Large intestine (tissue), 3 donors: ENCODE measurements at regions not wholly inside any gene's neighbourhood (a gene's known extent, or its start where the extent isn't known, plus 50 kb on each side); places are given as distances from the start of the nearest gene placed in this dataset.

Experiments used
- DNase-seq, 2 donors: peaks; one replicate each; pipeline versions ENCODE4 v3.0.0 to v3.0.0-alpha.2; 2013
- H3K27ac ChIP-seq: one replicate; pipeline ENCODE4 v1.5.1; 2013; ENCODE audit warnings: low read length
- H3K27me3 ChIP-seq: 2 replicates; pipeline ENCODE4 v1.6.1; 2013; ENCODE audit warnings: low read length; ENCODE audit not compliant: control insufficient read depth, insufficient read depth
- H3K36me3 ChIP-seq: 2 replicates; pipeline ENCODE4 v1.6.1; 2013; ENCODE audit warnings: low read length; ENCODE audit not compliant: control insufficient read depth, insufficient read depth
- H3K4me1 ChIP-seq: one replicate; pipeline ENCODE4 v1.6.1; 2013; ENCODE audit warnings: low read length; ENCODE audit not compliant: control insufficient read depth, insufficient read depth
- H3K4me3 ChIP-seq: one replicate; pipeline ENCODE4 v1.5.1; 2013; ENCODE audit warnings: low read length
- H3K9me3 ChIP-seq: one replicate; pipeline ENCODE4 v1.6.1; 2013; ENCODE audit warnings: mild to moderate bottlenecking, low read depth, low read length, moderate library complexity; ENCODE audit not compliant: control insufficient read depth
- WGBS: methylation state at CpG from one replicate; pipeline ENCODE4 v1.1.5; 2013; ENCODE audit warnings: low lambda C conversion rate; ENCODE audit not compliant: insufficient coverage; 5-methylcytosine and 5-hydroxymethylcytosine counted together

DNA sequence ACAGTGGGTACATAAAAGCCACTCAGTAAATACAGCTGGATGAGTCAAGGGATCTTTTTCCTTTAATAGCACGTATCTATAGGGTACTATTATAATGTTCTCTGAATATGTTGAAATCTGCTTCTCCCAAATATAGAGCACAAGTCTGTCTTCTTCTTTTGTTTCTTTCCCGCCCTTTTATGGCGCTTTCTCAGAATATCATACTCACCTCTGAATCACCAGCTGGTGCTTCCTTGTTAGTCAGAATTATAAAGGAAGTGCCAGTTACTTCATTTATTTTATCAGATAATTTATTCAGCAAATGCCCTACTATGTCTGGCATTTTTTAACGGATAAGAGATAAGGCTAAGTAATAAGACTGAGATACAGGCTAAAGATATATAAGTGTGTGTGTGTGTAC lies 772.9 kb downstream of the SORCS3 start:
- Histone ChIP-seq H3K4me3 (no peak overlapping the region), H3K9me3 (no peaks in the 10 kb centered on the region), H3K4me1 (no peaks in the 10 kb centered on the region), H3K36me3 (no peaks in the 10 kb centered on the region), H3K27ac (no peak overlapping the region), H3K27me3 (no peaks in the 10 kb centered on the region)
- WGBS = 100% methylated on average over 2 of the region's 4 CpGs
- no peak for DNase-seq

DNA sequence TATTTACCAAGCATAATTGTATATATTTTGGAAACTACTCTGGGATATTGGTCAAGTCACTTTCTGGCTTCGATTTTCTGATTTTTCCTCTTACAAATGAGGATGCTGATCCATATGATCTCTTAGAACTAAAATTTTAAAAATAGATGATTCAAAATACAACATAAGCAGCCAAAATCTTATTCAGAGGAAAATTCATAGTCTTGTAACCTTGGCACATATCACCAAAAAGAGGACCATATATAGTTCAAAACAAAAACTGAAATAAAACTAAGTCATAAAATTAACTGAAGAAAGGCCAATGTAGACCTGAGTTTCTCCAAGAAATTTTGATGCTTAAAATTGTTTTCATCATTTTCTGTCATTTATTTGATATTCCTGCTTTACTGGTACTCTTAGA lies 768.3 kb downstream of the SORCS3 start:
- no peak overlapping the region for H3K4me3 ChIP-seq
- H3K27ac ChIP-seq = no peak overlapping the region
- no peaks in the 10 kb centered on the region for H3K4me1 ChIP-seq
- H3K27me3 ChIP-seq = no peaks in the 10 kb centered on the region
- DNase-seq = no peak
- WGBS = no CpG with 5 or more reads among the region's 1 CpG
- no peaks in the 10 kb centered on the region for H3K9me3 ChIP-seq
- H3K36me3 ChIP-seq = no peaks in the 10 kb centered on the region

DNA sequence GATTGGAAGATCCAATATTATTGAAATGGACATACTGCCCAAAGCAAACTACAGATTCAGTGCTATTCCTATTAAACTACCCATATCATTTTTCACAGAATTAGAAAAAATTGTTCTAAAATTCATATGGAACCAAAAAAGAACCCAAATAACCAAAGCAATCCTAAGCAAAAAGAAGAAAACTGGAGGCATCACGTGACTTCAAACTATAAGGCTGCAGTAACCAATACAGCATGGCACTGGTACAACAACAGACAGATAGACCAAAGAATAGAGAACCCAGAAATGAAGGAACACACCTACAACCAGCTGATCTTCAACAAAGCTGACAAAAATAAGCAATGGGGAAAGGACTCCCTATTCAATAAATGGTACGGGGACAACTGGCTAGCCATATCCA lies 765.4 kb downstream of the SORCS3 start:
- Histone ChIP-seq H3K4me1 (no peaks in the 10 kb centered on the region), H3K27ac (no peak overlapping the region), H3K4me3 (no peak overlapping the region), H3K9me3 (no peaks in the 10 kb centered on the region), H3K27me3 (no peaks in the 10 kb centered on the region), H3K36me3 (no peaks in the 10 kb centered on the region)
- no peak for DNase-seq
- WGBS = no CpG with 5 or more reads among the region's 2 CpGs

DNA sequence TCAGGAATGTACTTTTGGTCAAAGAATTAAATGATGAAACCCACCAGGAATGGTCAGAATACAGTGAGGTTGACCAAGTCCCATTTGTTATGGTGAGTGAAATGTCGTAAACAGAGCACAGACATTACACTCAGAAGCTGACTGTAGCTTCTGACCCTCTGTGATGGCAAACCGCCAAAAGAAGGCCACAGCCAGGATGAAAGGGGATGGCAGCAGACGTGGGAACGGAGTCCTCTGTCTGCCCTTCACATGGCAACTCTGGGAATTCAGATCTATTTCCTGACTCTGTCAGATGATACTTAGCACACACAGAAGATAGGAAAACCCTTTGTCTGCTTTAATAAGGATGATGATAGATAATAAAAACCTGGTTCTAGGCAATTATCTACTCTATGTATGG lies 757.1 kb downstream of the SORCS3 start:
- no peak overlapping the region for H3K4me3 ChIP-seq
- DNase-seq = peak in 1 of 2 donors; percentile 3
- no peaks in the 10 kb centered on the region for H3K36me3 ChIP-seq
- no peaks in the 10 kb centered on the region for H3K4me1 ChIP-seq
- no peaks in the 10 kb centered on the region for H3K27me3 ChIP-seq
- H3K27ac ChIP-seq = no peak overlapping the region
- H3K9me3 ChIP-seq = no peaks in the 10 kb centered on the region
- WGBS = no CpG with 5 or more reads among the region's 4 CpGs

DNA sequence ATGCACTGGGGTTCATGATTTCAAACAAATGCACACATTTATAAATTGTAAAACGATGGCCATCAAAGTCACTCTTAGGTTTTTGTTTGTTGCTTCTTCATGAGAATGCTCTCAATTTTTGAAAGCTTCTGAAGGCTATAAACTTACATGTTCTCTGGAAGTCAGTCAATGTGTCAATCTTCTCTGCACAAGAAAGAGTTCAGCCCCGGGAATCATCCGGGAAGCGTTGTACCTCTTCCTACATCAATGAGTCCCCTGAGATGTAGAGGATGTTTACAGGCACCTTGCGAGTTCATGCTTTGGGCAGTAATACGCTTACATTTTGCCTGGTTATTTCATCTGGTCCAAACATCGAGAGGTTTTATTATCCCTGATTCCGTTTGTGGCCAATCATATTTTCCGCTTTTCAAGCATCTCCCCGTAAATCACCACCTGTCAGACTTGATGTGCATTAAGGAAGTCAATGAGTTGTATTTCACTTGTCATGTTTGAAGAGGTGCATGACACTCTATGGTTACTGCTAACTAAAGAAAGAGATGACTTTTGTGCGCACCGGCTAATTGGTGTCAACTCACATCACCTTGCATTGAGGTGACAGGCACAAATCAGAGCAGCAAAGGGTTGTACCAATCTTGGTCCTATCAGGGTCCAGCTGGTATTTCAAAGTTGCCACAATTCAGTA lies 750.7 kb downstream of the SORCS3 start:
- H3K9me3 ChIP-seq = no peaks in the 10 kb centered on the region
- 100% methylated on average over 2 of the region's 12 CpGs for WGBS
- H3K4me1 ChIP-seq = no peaks in the 10 kb centered on the region
- no peaks in the 10 kb centered on the region for H3K27me3 ChIP-seq
- no peak overlapping the region for H3K4me3 ChIP-seq
- no peak for DNase-seq
- no peak overlapping the region for H3K27ac ChIP-seq
- no peaks in the 10 kb centered on the region for H3K36me3 ChIP-seq

DNA sequence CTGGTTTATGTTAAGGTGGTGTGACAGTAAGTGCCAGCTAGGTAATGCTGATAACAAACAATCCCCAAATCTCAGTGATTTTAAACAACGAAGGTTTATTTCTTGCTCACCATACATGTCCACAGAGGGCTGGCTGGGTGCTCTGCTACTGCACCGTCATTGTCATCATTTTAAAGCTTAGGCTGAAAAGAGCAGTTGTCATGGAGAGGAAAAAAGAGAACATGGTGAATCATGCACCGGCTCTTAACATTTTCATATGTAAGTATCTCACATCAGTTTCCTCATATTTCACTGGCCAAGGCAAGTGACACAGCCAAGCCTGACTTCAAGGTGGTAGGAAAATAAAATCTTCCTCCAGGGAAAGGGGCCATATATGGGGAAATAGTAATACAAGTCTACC lies 746.9 kb downstream of the SORCS3 start:
- H3K9me3 ChIP-seq = no peaks in the 10 kb centered on the region
- no peaks in the 10 kb centered on the region for H3K36me3 ChIP-seq
- H3K4me1 ChIP-seq = no peaks in the 10 kb centered on the region
- no peak for DNase-seq
- no CpG with 5 or more reads among the region's 3 CpGs for WGBS
- no peak overlapping the region for H3K4me3 ChIP-seq
- no peaks in the 10 kb centered on the region for H3K27me3 ChIP-seq
- H3K27ac ChIP-seq = no peak overlapping the region

DNA sequence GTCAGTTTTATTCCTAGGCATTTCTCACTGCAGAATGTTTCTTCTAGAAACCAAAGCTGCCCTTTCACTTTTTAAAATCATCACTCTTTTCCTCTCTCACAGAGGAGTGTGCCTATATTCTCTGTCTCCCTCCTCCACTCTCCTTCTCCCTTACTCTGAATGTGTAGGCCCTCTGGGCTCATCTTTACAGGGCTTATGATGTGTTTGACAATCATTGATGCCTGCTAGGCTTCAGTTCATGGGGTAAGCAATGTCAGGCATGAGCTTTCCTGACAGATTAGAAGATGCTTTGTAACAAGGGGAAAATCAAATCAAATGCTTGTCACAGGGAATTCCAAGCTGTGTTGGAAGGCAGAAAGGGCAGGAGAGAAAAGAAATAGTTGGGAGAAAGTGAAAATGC lies 742.9 kb downstream of the SORCS3 start:
- no peak for DNase-seq
- H3K27ac ChIP-seq = no peak overlapping the region
- no peaks in the 10 kb centered on the region for H3K4me1 ChIP-seq
- no peak overlapping the region for H3K4me3 ChIP-seq
- no peaks in the 10 kb centered on the region for H3K9me3 ChIP-seq
- no peaks in the 10 kb centered on the region for H3K36me3 ChIP-seq
- H3K27me3 ChIP-seq = no peaks in the 10 kb centered on the region

DNA sequence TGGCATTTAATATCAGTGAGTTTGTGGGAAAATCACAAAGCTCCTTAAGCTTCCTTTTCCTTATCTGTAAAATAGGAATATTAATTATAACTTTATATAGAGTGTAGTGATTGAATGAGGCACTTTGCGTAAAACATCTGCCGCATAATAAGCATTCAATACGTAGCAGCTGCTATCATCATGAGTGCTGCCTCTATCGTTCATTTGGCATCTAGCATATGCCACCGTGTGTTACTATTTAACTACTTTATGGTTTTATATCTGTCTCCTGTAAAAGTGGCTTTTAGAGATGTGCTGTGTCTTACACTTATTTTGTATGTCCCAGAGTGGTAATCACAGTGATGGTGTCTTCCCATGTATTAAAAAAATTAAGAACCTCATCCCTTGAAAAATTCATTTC lies 729.6 kb downstream of the SORCS3 start:
- Histone ChIP-seq H3K9me3 (no peaks in the 10 kb centered on the region), H3K4me1 (no peaks in the 10 kb centered on the region), H3K4me3 (no peak overlapping the region), H3K27ac (no peak overlapping the region), H3K27me3 (no peaks in the 10 kb centered on the region), H3K36me3 (no peaks in the 10 kb centered on the region)
- DNase-seq = no peak
- 60% methylated on average over 2 of the region's 5 CpGs for WGBS

DNA sequence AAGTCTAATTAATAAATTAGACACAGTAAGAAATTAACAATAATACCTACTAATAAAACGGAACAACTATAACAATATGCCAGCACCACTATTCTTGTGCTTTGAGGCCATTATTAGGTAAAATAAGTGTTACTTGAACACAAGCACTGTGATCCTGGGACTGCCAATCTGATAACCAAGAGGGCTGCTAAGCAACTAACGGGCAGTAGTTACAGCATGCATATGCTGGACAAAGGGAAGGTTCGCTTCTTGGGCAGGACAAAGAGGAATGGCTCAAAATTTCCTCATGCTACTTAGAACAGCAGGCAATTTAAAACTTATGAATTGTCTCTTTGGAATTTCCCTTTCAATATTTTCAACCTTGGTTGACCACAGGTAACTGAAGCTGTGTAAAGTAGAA lies 718.6 kb downstream of the SORCS3 start:
- WGBS = no CpG with 5 or more reads among the region's 3 CpGs
- no peak overlapping the region for H3K4me3 ChIP-seq
- H3K9me3 ChIP-seq = no peaks in the 10 kb centered on the region
- no peak for DNase-seq
- H3K36me3 ChIP-seq = no peaks in the 10 kb centered on the region
- no peaks in the 10 kb centered on the region for H3K27me3 ChIP-seq
- no peak overlapping the region for H3K27ac ChIP-seq
- H3K4me1 ChIP-seq = no peaks in the 10 kb centered on the region

DNA sequence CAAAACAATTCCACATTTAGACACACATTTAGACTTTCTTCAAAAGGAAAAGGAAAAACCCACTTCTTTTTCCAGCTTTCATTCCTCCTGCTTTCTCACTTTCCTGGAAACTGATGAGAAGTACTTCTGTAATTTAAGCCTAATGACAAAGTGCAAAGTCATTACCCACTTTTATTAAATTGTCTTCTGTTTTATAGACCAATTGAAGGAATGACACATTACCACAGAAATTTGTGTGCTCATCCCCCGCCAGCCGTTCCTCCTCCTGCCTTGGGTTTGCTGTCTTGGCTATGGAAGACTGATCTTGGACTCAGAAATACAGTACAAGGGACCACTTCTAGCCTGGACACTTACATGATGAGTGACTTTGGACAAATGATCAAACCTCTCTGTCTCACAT lies 717.8 kb downstream of the SORCS3 start:
- Histone ChIP-seq H3K4me3 (no peak overlapping the region), H3K27me3 (no peaks in the 10 kb centered on the region), H3K4me1 (no peaks in the 10 kb centered on the region), H3K27ac (no peak overlapping the region), H3K36me3 (no peaks in the 10 kb centered on the region), H3K9me3 (no peaks in the 10 kb centered on the region)
- DNase-seq = no peak
- no CpG with 5 or more reads among the region's 2 CpGs for WGBS

DNA sequence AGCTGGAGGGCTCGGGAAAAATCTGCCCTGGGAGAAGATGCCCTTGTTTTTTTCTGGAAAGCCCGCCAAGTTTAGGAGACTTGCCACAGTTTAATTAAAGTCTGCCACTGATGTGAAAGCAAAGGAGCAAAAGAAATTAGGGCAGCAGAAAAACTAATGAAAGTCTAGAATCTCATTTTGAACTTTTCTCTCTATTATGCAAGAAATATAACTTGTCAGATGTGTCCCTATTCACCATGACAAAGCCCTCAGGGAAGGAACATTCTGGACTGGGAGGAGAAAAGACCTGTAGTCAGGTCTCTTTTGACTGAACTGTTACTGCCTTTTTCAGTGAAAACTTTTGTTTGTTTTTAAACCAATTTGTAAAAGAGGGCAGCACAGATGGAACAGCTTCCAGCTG lies 715.5 kb downstream of the SORCS3 start:
- Histone ChIP-seq H3K27me3 (no peaks in the 10 kb centered on the region), H3K4me3 (no peak overlapping the region), H3K4me1 (no peaks in the 10 kb centered on the region), H3K9me3 (no peaks in the 10 kb centered on the region), H3K36me3 (no peaks in the 10 kb centered on the region), H3K27ac (no peak overlapping the region)
- 100% methylated on average over 1 of the region's 2 CpGs for WGBS
- no peak for DNase-seq
